GM21515 (cell line): ENCODE measurements at regions not wholly inside any gene's neighbourhood (a gene's known extent, or its start where the extent isn't known, plus 50 kb on each side); places are given as distances from the start of the nearest gene placed in this dataset.

ENCODE experiments used
- ATAC-seq: cut with Tn5 transposase; IDR thresholded peaks from one replicate; pipeline ENCODE4 v1.9.1; 2021; ENCODE audit not compliant: unreplicated experiment

DNA sequence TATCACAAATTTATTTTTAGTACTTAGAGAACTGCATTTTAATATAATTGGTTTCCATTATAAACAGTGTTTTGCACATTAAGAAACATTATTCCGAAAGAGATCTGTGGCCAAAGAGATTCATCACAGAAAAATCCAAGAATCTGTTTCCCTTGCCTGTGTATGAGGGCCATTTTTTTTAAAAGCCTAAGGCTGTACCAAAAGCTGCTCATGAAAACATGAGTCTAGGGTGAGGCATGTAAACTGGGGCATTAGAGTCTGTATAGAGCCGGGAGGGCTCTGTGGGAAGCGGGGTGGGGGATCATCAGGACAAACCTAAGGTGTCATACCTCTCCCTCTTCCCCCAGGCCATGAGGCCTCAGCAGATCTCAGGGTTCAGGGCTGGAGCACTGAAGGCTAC lies 223.8 kb downstream of the FBXO15 start:
- no peak for ATAC-seq

DNA sequence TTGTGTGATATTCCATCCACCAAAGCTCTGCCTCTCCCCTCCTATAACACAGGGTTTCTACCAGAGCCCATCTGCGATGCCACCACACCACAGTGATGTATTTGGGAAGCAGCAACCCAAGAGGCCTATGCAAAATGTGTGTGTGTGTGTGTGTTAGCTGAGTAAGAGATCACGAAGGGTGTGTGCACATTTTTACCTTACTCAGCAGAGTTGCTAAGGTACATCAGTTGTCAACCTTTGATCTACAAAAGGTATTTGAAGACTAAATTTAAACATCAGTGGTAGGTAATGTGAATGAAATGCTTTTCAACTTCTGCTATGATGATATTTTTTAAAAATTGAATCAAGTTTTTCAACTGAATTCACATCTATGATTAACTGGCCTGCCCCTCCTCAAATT lies 227.6 kb downstream of the FBXO15 start:
- no peak for ATAC-seq

DNA sequence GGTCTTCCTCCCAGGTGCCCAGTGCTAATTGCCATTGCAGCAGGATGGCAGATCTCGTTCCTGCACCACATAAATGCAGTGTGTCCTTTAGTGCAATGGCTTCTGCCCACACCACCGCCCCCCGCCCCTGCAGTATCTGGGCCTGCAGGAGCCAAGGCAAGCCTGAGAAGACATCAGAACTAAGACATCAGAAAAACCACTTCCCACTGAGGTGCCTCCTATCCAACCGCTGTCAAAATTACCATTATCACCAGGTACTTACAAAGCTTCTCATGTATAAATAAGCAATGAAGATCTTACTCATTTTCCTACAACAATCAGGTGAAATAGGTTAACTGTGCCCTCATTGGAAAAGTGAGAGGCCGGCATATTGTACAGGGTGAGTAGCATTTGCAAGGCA lies 228.8 kb downstream of the FBXO15 start:
- no peak for ATAC-seq

DNA sequence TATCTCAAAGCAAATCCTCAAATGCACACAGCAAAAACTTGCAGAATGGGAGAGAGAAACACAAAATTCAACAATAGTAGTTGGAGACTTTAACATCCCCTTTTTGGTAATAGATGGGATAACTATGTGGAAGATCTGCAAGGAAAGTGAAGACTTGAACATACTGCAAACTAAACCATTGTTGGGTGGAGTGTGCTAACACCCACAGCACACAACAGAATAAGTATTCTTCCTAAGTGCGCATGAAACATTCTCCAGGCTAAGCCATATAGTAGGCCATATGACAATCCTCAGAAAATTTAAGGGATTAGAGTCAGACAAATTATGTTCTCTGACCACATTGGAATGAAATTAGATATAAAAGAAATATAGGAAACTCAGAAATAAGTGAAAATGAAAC lies 230.6 kb downstream of the FBXO15 start:
- ATAC-seq, result no peak

DNA sequence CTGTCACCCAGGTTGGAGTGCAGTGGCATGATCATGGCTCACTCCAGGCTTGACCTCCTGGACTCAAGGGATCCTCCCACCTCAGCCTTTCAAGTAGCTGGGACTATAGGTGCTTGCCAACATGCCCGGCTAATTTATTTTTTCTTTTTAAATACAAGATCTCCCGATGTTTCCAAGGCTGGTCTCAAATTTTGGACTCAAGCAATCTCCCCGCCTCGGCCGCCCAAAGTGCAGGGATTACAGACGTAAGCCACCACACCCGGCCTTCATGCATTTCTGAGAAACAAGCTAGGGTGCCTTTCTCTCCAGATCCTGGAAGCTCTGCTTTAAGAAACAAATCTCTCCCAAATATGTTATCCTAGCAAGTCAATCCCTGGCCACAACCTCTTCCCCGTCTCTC lies 234.1 kb downstream of the FBXO15 start:
- no peak for ATAC-seq

DNA sequence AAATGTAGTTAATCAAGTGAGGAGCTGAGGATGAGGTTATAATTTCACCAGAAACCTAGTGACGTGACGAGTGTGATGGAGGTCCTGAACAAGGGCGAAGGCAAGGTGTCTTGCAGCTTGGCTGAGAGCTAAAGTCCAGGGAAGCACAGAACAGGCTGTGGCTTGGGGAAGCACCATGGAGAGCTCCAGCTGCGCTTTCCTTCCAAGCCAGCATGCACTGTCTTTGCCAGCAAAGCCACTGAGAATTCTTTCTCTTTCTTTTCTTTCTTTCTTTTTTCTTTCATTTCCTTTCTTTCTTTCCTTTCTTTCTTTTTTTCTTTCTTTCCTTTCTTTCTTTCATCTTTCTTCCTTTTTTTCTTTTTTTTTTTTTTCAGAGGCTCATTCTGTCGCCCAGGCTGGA lies 239.3 kb downstream of the FBXO15 start:
- ATAC-seq, result no peak

DNA sequence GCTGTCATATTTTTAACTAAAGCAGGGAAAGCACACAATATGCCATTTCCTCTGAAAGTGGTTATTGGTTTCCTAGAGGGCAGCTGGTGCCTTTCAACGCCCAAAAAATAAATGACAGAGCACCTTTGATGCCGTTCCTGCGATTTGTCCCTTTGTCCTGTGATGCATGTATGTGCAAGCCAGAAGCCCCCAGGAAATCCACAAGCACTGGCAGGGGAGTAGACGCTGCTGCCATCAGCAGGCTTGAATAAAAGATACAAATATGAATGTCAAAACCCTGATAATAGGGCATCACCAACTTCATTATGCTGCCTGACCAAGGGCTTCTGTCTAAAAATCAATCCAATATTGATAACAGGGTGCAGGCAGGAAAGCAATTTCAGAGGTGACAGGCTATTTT lies 246.1 kb downstream of the FBXO15 start:
- no peak for ATAC-seq

DNA sequence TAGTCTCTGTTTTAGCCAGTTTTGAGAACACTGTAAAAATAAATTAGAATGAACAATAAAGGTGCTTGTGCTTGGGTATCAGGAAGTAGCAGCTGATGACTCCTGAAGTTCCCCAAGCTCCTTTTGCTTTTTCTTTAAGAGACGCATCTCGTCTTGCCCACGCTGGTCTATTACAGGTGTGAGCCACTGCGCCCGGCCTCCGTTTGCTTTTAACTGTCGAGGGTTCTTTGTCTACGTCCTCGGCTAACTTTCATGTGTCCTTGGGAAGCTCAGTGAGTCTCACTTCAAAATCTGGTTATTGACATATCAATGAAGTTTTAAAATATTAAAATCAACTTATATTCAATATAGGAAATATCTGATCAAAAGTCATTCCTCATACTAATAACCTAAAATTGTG lies 246.5 kb downstream of the FBXO15 start:
- no peak for ATAC-seq

DNA sequence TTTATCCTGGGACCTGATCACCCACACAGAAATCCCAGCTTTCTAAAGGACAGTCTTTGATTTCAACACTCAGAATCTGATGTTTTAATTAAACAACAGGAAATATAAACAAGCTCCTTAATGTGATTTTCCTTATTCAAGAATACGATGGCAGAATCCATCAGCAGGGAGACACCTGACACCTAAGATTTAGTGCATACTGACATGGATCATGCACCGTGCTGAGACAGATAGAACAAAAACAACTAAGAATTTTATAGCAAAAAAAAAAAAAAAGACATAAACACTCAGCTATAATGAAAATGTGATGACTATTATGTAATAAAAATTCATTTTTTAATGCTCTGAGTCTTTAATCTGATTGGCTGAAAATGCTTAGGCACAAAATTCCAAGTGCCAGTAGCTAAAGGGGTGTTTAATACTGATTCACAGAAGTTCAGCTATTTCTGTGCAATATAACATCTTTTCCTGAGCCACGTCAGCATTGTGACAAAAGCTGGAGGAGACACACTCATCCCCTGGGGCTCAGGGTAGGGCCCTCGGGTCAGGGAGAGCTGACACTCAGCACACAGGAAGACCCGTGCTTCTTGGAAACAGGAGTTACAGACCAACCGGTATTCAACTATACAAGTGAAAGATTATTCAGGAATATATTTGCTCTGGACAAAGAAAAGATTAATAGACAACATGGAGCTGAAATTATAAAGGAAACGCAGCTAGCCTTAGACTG lies 247.4 kb downstream of the FBXO15 start:
- no peak for ATAC-seq

DNA sequence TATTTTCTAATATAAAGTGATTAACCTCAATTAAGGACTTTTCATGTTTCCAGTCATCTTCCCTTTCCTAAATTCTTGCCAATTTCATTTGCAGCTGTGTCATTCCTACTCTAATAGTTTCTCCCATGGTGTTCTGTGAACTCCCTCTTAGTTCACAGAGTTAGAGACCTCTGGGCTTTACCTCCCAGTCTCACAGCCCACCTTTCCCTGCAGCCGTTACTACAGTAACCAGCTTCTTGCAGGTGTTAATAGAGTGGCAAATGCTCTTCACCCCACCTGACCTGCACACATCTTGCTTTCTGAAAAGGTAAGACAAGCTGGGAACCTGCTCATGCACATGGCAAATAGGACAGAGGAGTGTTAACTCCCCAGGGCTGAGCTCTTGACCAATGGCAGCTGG lies 250.1 kb downstream of the FBXO15 start:
- no peak for ATAC-seq

DNA sequence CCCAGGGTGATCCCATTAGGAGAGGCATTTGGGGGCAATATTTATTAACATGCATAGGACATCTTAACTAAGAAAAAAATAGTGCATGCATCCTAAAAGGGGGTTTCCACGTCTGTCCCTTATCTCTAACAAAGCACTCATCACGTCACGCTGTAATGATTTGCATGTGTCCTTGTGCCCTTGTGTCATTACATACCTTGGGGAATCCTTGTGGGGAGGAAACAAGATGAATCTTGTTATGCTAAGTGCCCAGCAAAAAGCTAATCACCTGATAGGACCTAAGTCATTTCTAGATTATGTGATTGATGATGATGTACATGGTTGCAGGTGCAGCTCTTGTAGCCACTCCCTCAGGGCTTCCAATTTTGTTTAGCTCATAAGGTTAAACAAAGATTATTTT lies 250.9 kb downstream of the FBXO15 start:
- no peak for ATAC-seq

DNA sequence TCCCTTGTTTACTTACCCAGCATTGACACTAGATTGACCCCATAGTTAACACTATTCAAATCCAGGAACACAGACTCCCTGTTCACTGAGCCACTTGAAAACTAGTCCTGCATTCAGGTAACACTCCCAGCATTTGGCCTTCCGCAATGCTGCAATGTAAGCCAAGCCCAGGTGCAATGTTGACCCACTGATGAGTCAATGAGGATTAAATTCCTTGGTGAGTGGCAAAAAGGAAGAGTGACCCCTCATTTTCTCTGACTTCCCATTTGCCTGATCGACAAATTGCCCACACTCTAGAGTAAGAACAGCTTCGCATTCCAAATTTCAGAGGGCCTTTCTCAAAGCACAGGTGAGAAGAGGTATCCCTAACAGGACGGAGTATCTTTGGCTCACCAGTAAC lies 251.9 kb downstream of the FBXO15 start:
- no peak for ATAC-seq

DNA sequence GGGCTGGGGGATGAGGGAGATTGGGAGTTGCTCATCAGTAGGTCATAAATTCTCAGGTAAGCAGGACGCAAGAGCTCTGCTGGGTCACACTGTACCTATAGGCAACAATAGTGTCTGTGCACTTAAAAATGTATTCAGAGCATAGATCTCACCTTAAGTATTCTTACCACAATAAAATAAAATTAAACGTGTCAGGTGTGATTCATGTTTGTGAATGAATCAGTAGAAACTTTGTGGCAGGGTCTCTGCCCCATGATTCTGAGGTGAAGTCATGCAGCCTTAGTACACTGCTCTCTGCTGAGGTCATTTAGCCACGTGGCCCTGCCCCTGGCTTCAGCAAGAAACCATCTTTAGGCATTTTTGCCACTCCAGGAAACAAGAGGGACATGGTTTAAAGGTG lies 253.8 kb downstream of the FBXO15 start:
- ATAC-seq, result no peak

DNA sequence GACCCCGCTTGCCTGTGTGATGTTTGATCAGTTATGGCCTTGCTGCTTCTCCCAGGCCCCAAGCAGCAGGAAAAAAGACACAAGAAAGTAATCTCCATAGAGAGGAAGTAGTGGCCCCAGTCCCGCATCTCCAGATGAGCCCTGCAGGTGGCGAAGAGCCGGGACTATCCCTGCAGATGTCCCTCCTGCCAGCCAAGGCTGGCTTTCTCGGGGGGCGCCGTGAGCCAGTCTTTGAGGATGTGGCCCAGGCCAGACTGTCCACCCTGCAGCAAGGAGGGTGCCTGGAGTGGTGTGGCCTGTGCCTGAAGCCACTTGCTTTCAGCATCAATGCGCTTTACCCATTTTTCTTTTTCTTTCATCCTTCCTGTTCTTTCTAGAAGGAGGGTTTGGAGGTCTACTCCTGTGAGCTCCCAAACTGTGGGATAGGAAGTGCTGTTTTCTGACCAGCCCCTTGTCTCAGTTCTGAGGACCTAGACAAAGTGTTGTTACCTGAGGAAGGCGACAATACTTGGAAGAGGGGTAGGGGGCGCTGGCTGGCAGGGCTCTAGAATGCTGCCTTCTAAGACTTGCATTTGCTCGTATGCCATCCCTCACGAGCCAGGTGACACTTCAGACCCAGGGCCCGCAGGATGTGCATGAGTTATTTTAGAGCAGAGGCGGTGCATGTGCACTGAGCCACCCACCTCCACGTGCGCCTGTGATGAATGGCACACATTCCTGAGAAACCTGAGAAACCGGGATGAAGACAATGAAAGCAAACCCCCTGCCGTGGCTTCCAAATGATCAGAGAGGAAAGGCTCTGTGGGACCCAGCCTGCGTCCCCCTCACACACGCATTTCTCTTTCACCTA lies 255.8 kb downstream of the FBXO15 start:
- no peak for ATAC-seq

DNA sequence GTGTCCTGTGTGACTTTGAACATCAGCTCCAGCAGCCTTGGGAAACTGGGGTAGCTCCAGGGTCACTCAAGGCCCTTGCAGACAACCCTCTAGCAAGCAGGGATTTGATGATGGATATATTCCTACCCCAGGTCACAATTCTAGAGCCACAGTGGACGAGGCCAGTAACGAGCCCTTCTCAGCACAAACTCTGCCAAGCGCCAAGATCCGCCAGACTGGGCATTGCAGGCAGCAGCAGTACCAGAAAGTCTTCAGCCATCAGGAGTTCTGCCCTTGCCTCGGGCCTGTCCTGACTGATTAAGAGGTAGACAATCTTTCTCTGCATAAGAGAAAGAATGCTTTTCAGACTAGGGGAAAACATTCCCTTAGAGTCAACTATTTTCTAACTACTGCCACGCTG lies 259.1 kb downstream of the FBXO15 start:
- ATAC-seq, result no peak

DNA sequence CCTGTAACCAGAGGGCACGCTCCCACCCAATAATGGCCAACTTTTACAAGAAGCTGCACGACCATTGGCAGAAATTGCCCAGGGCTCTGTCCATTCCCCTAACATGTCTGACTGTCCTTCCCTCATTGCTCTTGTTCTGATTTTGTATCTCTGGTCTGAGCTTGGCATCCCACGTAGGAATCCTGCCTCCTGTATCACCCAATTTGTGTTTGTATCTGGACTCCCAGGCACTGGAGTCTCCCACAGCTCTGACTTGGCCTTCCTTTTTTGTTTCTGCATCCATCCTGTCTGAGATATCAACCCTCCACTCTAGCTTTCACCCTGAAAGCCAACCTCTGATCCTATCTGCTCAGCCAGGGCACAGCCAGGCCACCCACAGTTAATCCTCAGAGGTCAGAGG lies 259.8 kb downstream of the FBXO15 start:
- no peak for ATAC-seq

DNA sequence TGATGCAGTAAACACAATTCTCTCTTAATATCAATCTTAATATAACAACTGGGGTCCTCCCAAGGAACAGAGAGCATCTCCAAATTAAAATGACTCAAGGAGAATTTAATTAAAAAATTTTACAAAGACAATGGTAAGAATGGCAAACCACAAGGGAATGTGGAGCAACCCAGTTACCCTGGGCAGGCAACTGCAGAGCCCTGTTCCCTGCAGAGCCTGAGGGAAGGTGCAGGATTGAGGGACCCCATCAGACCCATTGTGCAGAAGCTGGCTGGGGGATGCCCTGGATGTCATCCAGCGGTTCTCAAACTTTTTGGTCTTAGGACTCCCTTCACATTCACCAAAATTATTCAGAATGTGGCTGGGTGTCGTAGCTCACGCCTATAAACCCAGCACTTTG lies 262.8 kb downstream of the FBXO15 start:
- no peak for ATAC-seq

DNA sequence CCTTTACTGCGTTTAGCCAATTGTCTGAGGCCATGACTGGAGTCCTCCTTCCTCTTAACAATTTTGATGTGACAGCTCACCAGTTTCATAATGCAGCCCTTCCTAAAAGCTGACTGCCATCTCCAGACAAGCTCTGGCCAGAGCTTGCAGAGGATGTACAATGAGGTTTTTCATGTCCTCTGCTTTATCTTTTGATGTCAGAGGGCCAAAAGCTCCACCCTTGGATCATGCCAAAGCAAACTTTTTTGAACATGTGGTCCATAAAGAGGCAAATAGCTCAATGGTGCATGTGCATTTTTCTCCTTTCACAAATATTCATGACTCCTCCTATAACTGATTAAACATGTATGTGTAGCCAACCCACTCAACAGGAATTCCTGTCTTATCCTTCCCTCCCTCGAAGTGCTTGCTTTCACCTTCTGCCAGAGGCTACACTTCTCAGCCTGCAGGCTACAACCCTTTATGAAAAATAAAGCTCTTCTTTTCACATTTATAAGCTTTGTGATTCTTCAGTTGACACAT lies 266.2 kb downstream of the FBXO15 start:
- ATAC-seq, result no peak

DNA sequence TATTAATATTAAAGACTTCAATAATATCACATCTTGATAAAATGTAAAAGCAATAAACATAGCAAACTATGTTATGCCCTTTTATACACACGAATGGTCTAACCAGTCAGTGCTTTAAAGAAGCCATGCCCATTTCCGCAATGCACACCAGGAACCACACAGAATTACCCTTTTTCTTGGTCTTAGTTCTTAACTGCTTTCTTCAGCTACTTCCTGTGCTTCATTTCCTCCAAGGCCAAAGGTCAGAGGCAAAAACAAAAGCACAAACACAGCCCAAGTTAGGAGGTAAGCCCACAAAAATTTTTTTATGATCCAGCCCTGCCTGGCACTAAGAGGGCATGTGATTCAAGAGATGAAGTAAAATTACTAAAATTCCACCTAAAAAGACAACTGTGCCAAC lies 267.2 kb downstream of the FBXO15 start:
- ATAC-seq, result no peak

DNA sequence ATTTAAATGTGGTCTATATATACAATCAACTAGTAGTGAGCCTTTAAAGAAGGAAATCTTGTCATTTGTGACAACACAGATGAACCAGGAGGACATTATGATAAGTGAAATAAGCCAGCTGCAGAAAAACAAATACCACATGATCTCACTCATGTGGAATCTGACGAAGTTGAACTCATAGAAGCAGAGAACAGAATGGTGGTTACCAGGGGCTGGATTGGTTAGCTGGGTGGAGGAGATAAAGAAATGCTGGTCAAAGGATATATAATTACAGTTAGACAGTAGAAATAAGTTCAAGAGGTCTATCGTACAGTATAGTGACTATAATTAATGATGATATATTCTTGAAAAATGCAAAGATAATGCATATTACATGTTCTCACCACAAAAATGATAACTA lies 267.9 kb downstream of the FBXO15 start:
- ATAC-seq, result no peak

DNA sequence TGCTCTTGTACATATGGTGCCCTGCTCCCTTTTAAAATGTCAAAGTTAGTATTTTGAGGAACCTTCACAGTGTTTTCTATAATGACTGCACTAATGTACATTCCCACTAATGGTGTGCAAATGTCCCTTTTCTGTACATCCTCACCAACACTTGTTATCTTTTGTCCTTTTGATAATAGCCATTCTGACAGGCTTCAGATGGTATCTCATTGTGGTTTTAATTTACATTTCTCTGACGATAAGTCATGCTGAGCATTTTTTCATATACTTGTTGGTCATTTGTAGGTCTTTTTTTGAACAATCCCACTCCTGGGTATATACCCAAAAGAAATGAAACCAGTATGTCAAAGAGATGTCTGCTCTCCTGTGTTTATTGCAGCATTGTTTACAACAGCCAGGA lies 268.3 kb downstream of the FBXO15 start:
- ATAC-seq, result no peak

DNA sequence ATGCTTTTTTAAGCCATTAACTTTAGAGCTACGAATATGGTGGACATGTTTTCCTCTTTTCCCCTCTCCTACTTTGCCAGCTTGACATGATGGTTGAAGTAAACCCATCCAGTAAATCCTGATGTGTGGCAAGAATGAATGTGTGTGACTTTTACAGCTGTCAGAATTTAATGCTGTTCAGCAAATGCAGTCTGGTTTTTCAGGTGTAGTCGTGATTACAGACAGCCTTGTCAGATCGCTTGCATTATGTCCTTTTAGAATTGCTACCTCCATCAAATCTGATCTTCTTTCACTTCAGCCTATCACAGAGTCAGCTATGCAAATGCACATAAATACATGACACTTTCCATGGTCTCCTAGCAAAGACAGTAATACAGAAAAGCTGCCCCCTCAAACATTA lies 278.5 kb downstream of the FBXO15 start:
- ATAC-seq, result no peak
